GM12892 (cell line): ENCODE measurements at regions not wholly inside any gene's neighbourhood (a gene's known extent, or its start where the extent isn't known, plus 50 kb on each side); places are given as distances from the start of the nearest gene placed in this dataset.
"Not testable (repeated sequence)": the region's sequence is repeated elsewhere in the genome, so short reads cannot be mapped to it uniquely, and the experiment has no call there.

ENCODE experiments used
- DNase-seq: peaks from one replicate; pipeline ENCODE4 v3.0.0; 2011; ENCODE audit not compliant: insufficient read length
- FAIRE-seq: peaks from 2 replicates; lab custom pipeline; 2011; peaks lifted over from hg19 to GRCh38; lab: Jason Lieb, UNC
- POLR2A ChIP-seq: IDR thresholded peaks from 2 replicates; pipeline ENCODE4 v1.6.1; 2011; ENCODE audit warnings: low read depth, low read length, control low read depth
- POLR2AphosphoS5 ChIP-seq: IDR thresholded peaks from 2 replicates; pipeline ENCODE4 v1.6.1; 2011; ENCODE audit warnings: low read depth, low read length, control low read depth
- TAF1 ChIP-seq: IDR thresholded peaks from 2 replicates; pipeline ENCODE4 v1.6.1; 2011; ENCODE audit warnings: low read depth, mild to moderate bottlenecking, control low read depth, low read length, borderline replicate concordance

DNA sequence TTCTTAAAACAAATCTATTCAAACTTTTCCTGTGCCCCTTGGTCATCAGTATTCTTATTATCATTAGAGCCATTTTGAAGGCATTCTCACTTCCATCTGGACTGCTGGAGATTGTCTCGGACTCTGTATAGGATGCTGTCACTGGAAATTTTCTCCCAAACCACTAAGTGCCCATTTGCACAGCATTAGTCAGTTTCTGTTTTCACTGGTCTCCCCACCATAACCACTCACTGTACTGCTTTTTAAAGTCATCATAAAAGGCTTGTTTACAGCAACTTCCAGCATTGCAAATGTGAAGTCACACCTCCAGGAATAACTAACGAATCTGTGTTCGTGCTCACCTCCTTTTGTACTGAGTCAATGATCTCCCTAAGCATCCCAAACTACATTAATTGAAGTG is 150.9 kb upstream of the SERTAD2 start:
- DNase-seq (no peak), FAIRE-seq (no peak)
- TF ChIP-seq POLR2AphosphoS5 (no peak), POLR2A (no peak), TAF1 (no peak)

DNA sequence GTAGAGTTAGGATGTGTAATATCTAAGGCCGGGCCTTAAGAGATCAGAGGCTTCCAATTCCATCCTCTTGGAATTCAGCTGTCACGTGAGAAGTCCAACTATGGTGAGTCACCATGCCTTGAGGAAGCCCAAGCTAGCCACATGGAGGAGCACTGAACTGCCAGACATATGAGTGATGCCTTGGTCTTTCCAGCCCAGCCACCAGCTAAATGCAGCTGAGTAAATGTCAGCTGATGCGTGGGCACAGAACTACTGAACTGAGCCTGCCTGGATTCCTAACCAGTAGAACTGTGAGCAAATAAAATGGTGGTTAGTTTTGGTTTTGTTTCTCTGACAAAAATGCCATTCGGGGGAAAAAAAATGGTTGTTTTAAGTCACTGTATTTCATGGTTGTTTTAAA is 153.7 kb upstream of the SERTAD2 start:
- no peak for TF ChIP-seq POLR2AphosphoS5
- no peak for TF ChIP-seq POLR2A
- no peak for TF ChIP-seq TAF1
- DNase-seq (no peak), FAIRE-seq (peak; percentile 86)

DNA sequence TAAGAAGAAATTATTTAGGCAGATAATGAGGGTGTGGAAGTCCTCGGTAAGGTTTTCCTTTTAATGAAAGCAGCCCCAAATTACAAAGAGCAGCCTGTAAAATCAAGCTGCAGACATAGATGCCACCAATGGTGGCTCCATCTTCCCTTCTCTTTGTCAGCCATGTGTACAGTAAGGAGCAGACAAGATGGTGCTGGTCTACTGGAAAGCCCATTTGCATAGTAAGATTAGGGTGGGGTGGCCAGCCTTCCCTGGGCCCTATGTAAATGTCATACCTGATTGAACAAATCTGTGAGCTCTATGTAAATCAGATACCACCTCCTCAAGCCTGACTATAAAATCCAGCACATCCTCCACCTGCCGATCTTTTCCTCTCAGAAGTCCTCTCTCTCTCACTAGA is 154.4 kb upstream of the SERTAD2 start:
- DNase-seq (no peak), FAIRE-seq (no peak)
- no peak for TF ChIP-seq TAF1
- TF ChIP-seq POLR2AphosphoS5: no peak
- TF ChIP-seq POLR2A: no peak

DNA sequence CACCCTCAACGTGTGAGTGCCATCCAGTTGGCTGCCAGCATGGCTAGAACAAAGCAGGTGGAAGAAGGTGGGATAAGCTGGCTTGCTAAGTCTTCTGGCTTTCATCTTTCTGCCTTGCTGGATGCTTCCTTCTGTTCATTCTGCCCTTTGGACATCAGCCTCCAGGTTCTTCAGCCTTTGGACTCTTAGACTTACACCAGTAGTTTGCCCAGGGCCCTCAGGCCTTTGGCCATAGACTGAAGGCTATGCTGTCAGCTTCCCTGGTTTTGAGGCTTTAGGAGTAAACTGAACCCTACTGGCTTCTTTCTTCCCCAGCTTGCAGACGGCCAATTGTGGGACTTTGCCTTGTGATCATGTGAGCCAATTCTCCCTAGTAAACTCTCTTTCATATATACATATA is 155.0 kb upstream of the SERTAD2 start:
- TF ChIP-seq POLR2A (no peak), POLR2AphosphoS5 (no peak), TAF1 (no peak)
- FAIRE-seq (no peak), DNase-seq (no peak)

DNA sequence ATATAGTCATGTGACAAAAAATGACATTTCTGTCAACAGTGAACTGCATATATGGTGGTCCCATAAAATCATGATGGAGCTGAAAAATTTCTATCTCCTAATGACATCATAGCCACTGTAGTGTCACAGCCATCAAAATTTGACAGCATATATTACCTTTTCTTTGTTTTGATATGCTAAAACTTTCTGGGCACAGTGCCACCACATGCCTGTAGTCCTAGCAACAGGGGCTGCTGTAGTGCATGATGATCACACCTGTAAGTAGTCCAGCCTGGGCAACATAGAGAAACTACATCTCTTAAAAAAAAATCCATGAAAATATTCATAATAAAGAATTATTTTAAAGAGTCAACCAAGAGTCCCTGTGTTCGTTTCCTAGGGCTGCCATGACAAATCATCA is 155.5 kb upstream of the SERTAD2 start:
- TF ChIP-seq POLR2A (no peak), TAF1 (no peak), POLR2AphosphoS5 (no peak)
- FAIRE-seq (no peak), DNase-seq (no peak)

DNA sequence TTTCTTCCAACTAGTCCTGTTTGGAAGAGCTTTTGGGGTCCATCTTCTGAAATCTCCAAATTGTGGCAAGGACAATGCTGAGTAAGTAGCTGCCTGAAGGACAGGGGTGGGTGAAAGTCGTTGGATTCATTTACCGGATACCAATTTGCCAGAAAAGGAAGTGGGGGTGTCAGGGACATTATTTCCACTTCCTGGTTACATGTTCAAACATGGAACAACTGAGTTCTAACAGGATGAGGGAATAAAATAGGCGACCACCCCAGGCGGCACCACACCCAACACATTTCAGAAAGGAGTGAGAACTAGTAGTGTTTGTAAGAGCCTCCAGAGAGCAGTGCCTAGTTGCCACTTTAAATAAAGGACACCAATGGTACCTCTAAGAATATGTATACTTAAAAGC is 158.6 kb upstream of the SERTAD2 start:
- DNase-seq (no peak), FAIRE-seq (no peak)
- TF ChIP-seq POLR2A (no peak), TAF1 (no peak), POLR2AphosphoS5 (no peak)

DNA sequence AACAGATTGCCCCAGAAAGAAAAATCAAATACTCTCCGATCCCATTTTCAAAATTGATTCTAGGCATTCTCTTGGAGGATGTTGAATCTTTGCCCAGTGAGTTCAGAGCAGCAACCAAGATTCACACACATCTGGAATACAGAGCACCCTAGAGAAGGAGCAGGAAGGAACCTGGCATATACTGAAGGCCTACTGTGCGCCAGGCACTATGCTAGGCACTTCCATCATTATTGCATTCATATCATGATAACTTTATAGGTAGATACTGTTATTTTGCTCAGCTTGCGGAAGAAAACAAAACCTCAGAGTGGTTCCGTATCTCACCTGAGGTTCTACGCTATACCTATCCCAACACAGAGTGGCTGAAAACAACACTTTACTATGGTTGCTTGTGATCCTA is 160.3 kb upstream of the SERTAD2 start:
- DNase-seq: no peak
- FAIRE-seq: no peak
- no peak for TF ChIP-seq POLR2A
- TF ChIP-seq POLR2AphosphoS5: no peak
- TF ChIP-seq TAF1: no peak

DNA sequence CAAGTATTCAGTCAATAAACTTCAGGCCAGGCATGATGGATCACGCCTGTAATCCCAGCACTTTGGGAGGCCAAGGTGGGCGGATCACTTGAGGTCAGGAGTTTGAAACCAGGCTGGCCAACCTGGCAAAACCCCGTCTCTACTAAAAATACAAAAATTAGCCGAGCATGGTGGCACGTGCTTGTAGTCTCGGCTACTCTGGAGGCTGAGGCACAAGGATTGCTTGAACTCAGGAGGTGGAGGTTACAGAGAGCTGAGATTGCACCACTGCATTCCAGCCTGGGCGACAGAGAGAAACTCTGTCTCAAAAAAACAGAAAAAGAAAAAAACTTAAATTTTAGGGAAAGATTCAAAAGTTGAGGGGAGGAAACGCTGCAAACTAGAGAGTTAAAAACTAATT is 162.8 kb upstream of the SERTAD2 start:
- not testable (repeated sequence) for FAIRE-seq, DNase-seq

DNA sequence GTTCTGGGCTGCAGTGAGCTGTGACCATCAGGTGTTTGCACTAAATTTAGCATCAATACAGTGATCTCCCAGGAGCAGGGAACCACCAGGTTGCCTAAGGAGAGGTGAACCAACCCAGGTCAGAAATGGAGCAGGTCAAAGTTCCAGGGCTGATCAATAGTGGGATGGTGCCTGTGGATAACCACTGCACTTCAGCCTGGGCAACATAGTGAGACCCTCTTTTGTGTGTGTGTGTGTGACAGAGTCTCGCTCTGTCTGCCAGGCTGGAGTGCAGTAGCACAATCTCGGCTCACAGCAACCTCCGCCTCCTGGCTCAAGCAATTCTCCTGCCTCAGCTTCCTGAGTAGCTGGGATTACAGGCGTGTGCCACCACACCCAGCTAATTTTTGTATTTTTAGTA is 163.7 kb upstream of the SERTAD2 start:
- no peak for TF ChIP-seq TAF1
- no peak for TF ChIP-seq POLR2AphosphoS5
- no peak for FAIRE-seq
- no peak for DNase-seq

DNA sequence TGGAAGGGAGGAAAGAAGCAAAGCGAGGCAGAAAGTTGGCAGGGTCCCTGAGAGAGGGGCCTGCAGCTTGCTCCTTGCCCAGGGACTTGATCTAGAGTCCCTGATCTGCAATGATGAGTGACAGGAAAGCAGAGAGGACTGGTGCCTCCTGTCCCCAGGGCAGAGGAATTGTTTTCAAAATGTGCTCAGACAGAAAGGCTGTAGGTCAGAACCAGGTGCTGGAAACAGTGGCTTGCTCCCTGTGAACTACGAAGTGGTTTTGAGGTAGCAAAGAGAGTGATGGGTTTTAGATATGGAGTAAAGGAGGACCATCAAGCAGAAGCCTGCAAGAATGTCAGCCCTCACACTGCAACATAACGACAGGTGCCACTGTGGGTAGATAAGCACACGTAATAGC is 164.9 kb upstream of the SERTAD2 start:
- TF ChIP-seq TAF1 (no peak), POLR2A (no peak), POLR2AphosphoS5 (no peak)
- DNase-seq: no peak
- FAIRE-seq: no peak

DNA sequence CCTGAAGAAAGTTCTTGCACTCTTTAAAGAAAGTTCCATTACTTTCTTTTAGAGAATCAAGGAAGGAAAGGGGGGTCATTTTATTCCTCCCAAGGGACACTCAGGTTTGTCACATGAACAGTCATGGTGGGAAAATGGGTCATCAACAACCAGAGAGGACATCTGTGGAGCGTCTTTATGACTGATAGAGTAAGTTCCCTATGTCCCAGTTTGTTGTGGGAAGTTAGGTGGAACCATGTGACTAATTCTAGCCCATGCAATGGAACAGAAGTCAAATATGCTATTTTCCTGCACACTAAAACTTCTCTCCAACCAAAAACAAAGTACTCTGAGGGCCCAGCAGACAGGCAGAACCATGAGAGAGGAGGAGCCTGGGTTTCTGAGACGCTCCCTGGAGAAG is 165.6 kb upstream of the SERTAD2 start:
- no peak for TF ChIP-seq TAF1
- TF ChIP-seq POLR2A: no peak
- TF ChIP-seq POLR2AphosphoS5: no peak
- no peak for FAIRE-seq
- no peak for DNase-seq

DNA sequence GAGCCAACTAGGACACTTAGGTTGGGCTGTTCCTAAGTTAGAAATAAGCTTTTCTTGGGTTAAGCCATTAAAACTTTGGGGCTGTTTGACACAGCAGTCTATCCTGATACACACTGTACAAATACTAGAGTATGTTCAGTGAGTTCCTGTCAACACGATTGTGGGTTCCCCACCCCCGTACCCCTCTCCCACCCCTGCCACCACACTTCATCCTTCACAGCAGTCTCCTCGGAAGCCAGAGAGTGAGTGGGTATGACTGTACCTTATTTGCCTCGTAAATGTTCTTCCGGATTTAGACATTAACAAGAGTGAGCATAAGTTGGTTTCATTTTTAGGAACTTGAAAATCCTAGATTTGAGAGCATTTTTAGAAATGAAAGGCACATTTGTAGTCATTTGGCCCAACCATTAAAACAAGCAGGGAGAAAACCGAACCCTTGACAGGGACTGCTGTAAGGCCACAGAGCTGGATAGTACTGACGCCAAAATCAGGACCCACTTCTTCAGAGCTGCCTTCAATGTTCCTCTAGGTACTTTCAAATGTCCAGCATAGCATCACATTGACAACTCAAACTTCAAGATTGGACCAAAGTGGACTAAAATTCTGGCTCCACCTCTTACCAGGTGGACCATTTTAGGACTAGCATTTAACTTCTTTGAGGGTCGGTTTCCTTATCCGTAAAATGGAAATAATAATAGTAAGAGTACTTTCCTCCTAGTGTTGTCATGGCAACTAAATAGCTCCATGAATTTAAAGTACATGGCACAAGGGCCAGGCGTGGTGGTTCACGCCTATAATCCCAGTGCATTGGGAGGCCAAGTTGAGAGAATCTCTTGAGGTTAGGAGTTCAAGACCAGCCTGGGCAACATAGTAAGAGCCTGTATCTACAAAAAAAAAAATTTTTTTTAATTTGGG is 166.3 kb upstream of the SERTAD2 start:
- FAIRE-seq: peak; percentile 98
- peak; percentile 44 for DNase-seq
- TF ChIP-seq POLR2A (no peak), TAF1 (0 out of 2 replicates have a peak, but pooled peaks have one; percentile 11)

DNA sequence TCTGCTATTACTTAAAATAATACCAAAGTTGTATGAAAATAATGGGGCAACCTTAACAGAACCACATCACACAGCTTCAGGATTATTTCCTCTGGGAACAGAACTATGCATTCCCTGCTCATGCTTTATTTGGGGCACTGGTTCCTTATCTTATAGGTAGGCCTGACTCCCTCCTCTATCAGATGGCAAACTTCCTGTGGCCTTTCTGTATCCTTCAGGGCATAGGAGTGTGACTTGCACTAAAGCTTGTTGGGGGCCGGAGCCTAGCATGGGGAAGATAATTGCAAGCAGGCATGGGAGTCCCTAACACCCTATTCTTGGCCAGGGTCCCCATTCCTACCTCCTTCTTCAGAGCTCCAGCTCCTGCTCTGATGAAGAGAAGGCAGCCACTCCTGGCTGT is 167.2 kb upstream of the SERTAD2 start:
- no peak for TF ChIP-seq POLR2AphosphoS5
- TF ChIP-seq POLR2A: no peak
- no peak for TF ChIP-seq TAF1
- DNase-seq: no peak
- no peak for FAIRE-seq
